HG02885 (cell line): ENCODE measurements at regions not wholly inside any gene's neighbourhood (a gene's known extent, or its start where the extent isn't known, plus 50 kb on each side); places are given as distances from the start of the nearest gene placed in this dataset.
"Not testable (repeated sequence)": the region's sequence is repeated elsewhere in the genome, so short reads cannot be mapped to it uniquely, and the experiment has no call there.

Experiments used
- ATAC-seq: cut with Tn5 transposase; IDR thresholded peaks from one replicate; pipeline ENCODE4 v1.9.1; 2021; ENCODE audit warnings: mild to moderate bottlenecking; ENCODE audit not compliant: unreplicated experiment, poor library complexity

- ATAC-seq, result not testable (repeated sequence)
Observed at GRCh38 chr11:34797497-34797896, 118.7 kb downstream of the APIP start.

GRCh38 chr11:34795641-34796040 lies 120.5 kb downstream of the APIP start:
- ATAC-seq, result no peak

- ATAC-seq, result no peak
Observed at GRCh38 chr11:34794696-34795095, 121.5 kb downstream of the APIP start.

GRCh38 chr11:34793666-34794065 lies 122.5 kb downstream of the APIP start:
- no peak for ATAC-seq

GRCh38 chr11:34792814-34793258 lies 123.3 kb downstream of the APIP start:
- no peak for ATAC-seq

- ATAC-seq, result no peak
Observed at GRCh38 chr11:34791780-34792542, 124.2 kb downstream of the APIP start.

- no peak for ATAC-seq
Observed at GRCh38 chr11:34790620-34791019, 125.6 kb downstream of the APIP start.

GRCh38 chr11:34789196-34789834 lies 126.9 kb downstream of the APIP start:
- ATAC-seq, result no peak

GRCh38 chr11:34788642-34789041 lies 127.5 kb downstream of the APIP start:
- ATAC-seq, result no peak

- no peak for ATAC-seq
Observed at GRCh38 chr11:34787895-34788294, 128.3 kb downstream of the APIP start.

- no peak for ATAC-seq
Observed at GRCh38 chr11:34787348-34787747, 128.8 kb downstream of the APIP start.

- no peak for ATAC-seq
Observed at GRCh38 chr11:34784318-34784841, 131.8 kb downstream of the APIP start.

- no peak for ATAC-seq
Observed at GRCh38 chr11:34783816-34784317, 132.3 kb downstream of the APIP start.

GRCh38 chr11:34781826-34782225 lies 134.4 kb downstream of the APIP start:
- not testable (repeated sequence) for ATAC-seq

GRCh38 chr11:34775417-34775888 lies 140.7 kb downstream of the APIP start:
- ATAC-seq, result no peak

GRCh38 chr11:34774604-34775003 lies 141.6 kb downstream of the APIP start:
- no peak for ATAC-seq

GRCh38 chr11:34773826-34774225 lies 142.4 kb downstream of the APIP start:
- ATAC-seq, result no peak

- no peak for ATAC-seq
Observed at GRCh38 chr11:34773211-34773610, 143.0 kb downstream of the APIP start.

GRCh38 chr11:34770111-34770510 lies 146.1 kb downstream of the APIP start:
- no peak for ATAC-seq

GRCh38 chr11:34769224-34769623 lies 147.0 kb downstream of the APIP start:
- no peak for ATAC-seq

- ATAC-seq, result not testable (repeated sequence)
Observed at GRCh38 chr11:34762625-34763024, 141.7 kb downstream of the EHF start.
